A673 (cell line): ENCODE measurements at regions not wholly inside any gene's neighbourhood (a gene's known extent, or its start where the extent isn't known, plus 50 kb on each side); places are given as distances from the start of the nearest gene placed in this dataset.

ENCODE experiments used
- CTCF ChIP-seq: fragments of 300-800, 200-600 bp; sonication (generic); conservative IDR thresholded peaks from 2 replicates; pipeline ENCODE4 v1.5.1; 2017; ENCODE audit warnings: low read depth, mild to moderate bottlenecking, antibody characterized with exemption, low read length, moderate library complexity, mixed read lengths
- EZH2 ChIP-seq: fragments of 200-600 bp; sonication (generic); IDR thresholded peaks from 2 replicates; pipeline ENCODE4 v1.6.1; 2017; ENCODE audit warnings: borderline replicate concordance, low read depth, mild to moderate bottlenecking, mixed read lengths, antibody characterized with exemption, low read length; ENCODE audit not compliant: poor library complexity, severe bottlenecking

- TF ChIP-seq CTCF (no peak), EZH2 (no peak)
Measured at GRCh38 chr3:102686792-102687191, 252.0 kb downstream of the ZPLD1 start.
